ENCODE measurements at regions not wholly inside any gene's neighbourhood (a gene's known extent, or its start where the extent isn't known, plus 50 kb on each side); places are given as distances from the start of the nearest gene placed in this dataset.
"Not testable (repeated sequence)": the region's sequence is repeated elsewhere in the genome, so short reads cannot be mapped to it uniquely, and the experiment has no call there.

DNA sequence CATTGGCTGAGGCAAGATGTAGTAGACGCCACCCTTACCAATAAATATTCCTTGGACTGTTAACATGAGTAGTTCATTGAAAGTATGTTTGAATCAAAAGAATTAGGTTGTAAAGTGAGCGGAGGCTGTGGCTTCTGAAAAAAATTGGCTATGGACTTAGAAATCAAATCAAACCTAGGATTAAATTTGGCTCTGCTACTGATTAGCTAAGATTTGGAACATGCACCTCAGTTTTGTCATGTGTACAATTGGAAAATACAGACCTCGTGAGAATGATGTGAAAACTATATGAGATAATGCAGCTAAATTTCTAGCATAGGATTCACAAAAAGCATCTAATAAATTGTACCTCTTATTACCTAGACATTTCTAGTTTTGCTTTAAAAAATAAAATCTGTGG, 85.3 kb upstream of the USP25 start:
- DNase-seq (ENCODE audit: insufficient read length) (no peak), FAIRE-seq (no peak)
- TF ChIP-seq POLR2A (IDR thresholded peaks at IDR 0.05; ENCODE audit: low read depth, low read length): no peak
- no peak for TF ChIP-seq POLR2AphosphoS5 (IDR thresholded peaks at IDR 0.05; ENCODE audit: low read depth, low read length)
- no peak for TF ChIP-seq TAF1 (IDR thresholded peaks at IDR 0.05; ENCODE audit: borderline replicate concordance, low read depth, low read length)

- DNase-seq (ENCODE audit: insufficient read length): no peak
- no peak for FAIRE-seq
- TF ChIP-seq POLR2A (IDR thresholded peaks at IDR 0.05; ENCODE audit: low read depth, low read length): no peak
- no peak for TF ChIP-seq TAF1 (IDR thresholded peaks at IDR 0.05; ENCODE audit: borderline replicate concordance, low read depth, low read length)
- TF ChIP-seq POLR2AphosphoS5 (IDR thresholded peaks at IDR 0.05; ENCODE audit: low read depth, low read length): no peak
Observed at GRCh38 chr21:15645830-15646229, 84.0 kb upstream of the USP25 start.

DNA sequence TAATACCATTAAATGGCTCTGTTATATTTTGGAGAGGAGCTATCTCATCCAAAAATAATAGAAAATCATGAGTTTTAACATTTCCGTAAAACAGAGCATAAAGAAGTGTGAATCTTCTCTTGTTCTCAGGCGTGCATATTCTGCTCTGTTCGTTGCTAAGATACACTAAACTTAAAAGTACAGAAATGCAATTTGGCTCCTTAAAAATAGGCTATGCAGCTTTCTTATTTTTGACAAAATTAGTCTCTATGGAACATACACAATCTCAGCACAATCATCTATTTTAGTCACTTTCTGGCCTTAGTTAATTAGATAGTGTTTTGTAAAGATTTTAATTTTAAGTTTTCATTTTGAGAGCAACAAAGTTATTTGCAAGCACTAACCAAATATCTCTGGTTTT, 79.0 kb upstream of the USP25 start:
- TF ChIP-seq POLR2AphosphoS5 (IDR thresholded peaks at IDR 0.05; ENCODE audit: low read depth, low read length) (no peak), TAF1 (IDR thresholded peaks at IDR 0.05; ENCODE audit: borderline replicate concordance, low read depth, low read length) (no peak), POLR2A (IDR thresholded peaks at IDR 0.05; ENCODE audit: low read depth, low read length) (no peak)
- FAIRE-seq (no peak), DNase-seq (ENCODE audit: insufficient read length) (no peak)

DNA sequence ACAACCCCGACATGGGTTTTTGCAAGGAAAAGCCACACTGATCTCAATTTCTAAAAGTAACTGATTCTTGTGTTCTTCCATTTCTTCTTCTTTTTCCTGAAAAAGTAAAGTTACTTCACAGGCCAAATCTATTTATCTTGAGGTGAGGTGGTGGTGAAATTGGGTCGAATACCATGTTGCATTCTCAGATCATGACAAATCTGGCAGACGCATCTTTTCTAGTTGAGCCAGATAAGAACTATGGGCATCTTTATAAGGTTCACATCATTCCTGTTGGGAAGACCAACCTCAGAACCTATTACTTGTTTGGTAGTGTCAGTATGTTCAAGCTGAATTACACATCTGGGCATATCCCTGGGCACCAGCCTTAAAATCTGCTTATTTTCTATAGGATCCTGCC, 78.6 kb upstream of the USP25 start:
- DNase-seq (ENCODE audit: insufficient read length): no peak
- FAIRE-seq: no peak
- TF ChIP-seq POLR2AphosphoS5 (IDR thresholded peaks at IDR 0.05; ENCODE audit: low read depth, low read length) (no peak), POLR2A (IDR thresholded peaks at IDR 0.05; ENCODE audit: low read depth, low read length) (no peak), TAF1 (IDR thresholded peaks at IDR 0.05; ENCODE audit: borderline replicate concordance, low read depth, low read length) (no peak)

DNA sequence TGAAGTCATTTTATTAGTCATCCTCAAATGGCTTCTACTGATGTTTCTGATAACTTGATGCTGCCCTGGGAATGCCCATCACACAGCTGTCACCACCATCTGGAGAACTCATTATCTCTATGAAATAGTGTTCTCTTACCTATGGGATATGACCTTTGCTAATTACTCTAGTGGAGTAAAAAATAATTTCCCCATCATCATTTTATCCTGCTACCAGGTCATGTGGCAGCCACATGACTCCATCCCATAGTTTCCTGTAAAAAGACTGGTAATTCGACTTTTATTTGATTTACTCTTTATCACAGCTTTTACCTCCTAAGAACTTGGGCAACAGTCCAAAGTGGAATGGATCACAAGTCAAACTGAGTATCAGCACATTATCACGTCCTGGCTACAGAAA, 76.1 kb upstream of the USP25 start:
- TF ChIP-seq POLR2A (IDR thresholded peaks at IDR 0.05; ENCODE audit: low read depth, low read length) (no peak), POLR2AphosphoS5 (IDR thresholded peaks at IDR 0.05; ENCODE audit: low read depth, low read length) (no peak), TAF1 (IDR thresholded peaks at IDR 0.05; ENCODE audit: borderline replicate concordance, low read depth, low read length) (no peak)
- DNase-seq (ENCODE audit: insufficient read length) (no peak), FAIRE-seq (no peak)

GRCh38 chr21:15654171-15654570, 75.6 kb upstream of the USP25 start:
- DNase-seq (ENCODE audit: insufficient read length): no peak
- no peak for FAIRE-seq

GRCh38 chr21:15659753-15660422, 69.9 kb upstream of the USP25 start:
- TF ChIP-seq POLR2A (IDR thresholded peaks at IDR 0.05; ENCODE audit: low read depth, low read length) (no peak), POLR2AphosphoS5 (IDR thresholded peaks at IDR 0.05; ENCODE audit: low read depth, low read length) (no peak), TAF1 (IDR thresholded peaks at IDR 0.05; ENCODE audit: borderline replicate concordance, low read depth, low read length) (no peak)
- no peak for DNase-seq (ENCODE audit: insufficient read length)
- FAIRE-seq: no peak

More at GRCh38 chr21:15654171-15654570, 75.6 kb upstream of the USP25 start:
- TF ChIP-seq POLR2AphosphoS5 (IDR thresholded peaks at IDR 0.05; ENCODE audit: low read depth, low read length) (no peak), POLR2A (IDR thresholded peaks at IDR 0.05; ENCODE audit: low read depth, low read length) (no peak), TAF1 (IDR thresholded peaks at IDR 0.05; ENCODE audit: borderline replicate concordance, low read depth, low read length) (no peak)

GRCh38 chr21:15660423-15660804, 69.4 kb upstream of the USP25 start:
- no peak for TF ChIP-seq TAF1 (IDR thresholded peaks at IDR 0.05; ENCODE audit: borderline replicate concordance, low read depth, low read length)
- no peak for TF ChIP-seq POLR2AphosphoS5 (IDR thresholded peaks at IDR 0.05; ENCODE audit: low read depth, low read length)
- no peak for TF ChIP-seq POLR2A (IDR thresholded peaks at IDR 0.05; ENCODE audit: low read depth, low read length)
- FAIRE-seq (no peak), DNase-seq (ENCODE audit: insufficient read length) (no peak)

DNA sequence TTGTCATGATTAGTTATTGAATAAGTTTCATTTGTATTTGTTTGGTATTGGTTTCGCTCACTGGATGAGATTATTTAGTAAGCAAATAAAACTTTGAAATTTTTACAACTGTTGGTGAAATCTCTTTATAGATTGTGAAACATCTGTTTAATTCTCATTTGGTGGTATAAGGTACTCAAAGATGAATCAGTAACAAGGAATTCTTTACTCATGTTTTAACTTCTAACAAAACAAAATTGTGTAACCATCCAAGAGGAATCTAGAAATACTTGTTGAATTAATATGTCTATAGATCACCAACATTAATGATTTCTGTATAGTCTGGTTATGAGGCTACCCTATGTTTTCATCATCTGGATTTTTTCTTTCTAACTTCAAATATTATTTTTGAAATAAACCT, 62.8 kb upstream of the USP25 start:
- no peak for TF ChIP-seq TAF1 (IDR thresholded peaks at IDR 0.05; ENCODE audit: borderline replicate concordance, low read depth, low read length)
- TF ChIP-seq POLR2AphosphoS5 (IDR thresholded peaks at IDR 0.05; ENCODE audit: low read depth, low read length): no peak
- TF ChIP-seq POLR2A (IDR thresholded peaks at IDR 0.05; ENCODE audit: low read depth, low read length): no peak
- DNase-seq (ENCODE audit: insufficient read length): no peak
- FAIRE-seq: no peak

GRCh38 chr21:15667819-15668218, 62.0 kb upstream of the USP25 start:
- FAIRE-seq (no peak), DNase-seq (ENCODE audit: insufficient read length) (no peak)
- TF ChIP-seq POLR2AphosphoS5 (IDR thresholded peaks at IDR 0.05; ENCODE audit: low read depth, low read length) (no peak), TAF1 (IDR thresholded peaks at IDR 0.05; ENCODE audit: borderline replicate concordance, low read depth, low read length) (no peak), POLR2A (IDR thresholded peaks at IDR 0.05; ENCODE audit: low read depth, low read length) (no peak)

- DNase-seq (ENCODE audit: insufficient read length) (no peak), FAIRE-seq (no peak)
- no peak for TF ChIP-seq POLR2A (IDR thresholded peaks at IDR 0.05; ENCODE audit: low read depth, low read length)
- TF ChIP-seq POLR2AphosphoS5 (IDR thresholded peaks at IDR 0.05; ENCODE audit: low read depth, low read length): no peak
- TF ChIP-seq TAF1 (IDR thresholded peaks at IDR 0.05; ENCODE audit: borderline replicate concordance, low read depth, low read length): no peak
Observed at GRCh38 chr21:15669247-15669646, 60.5 kb upstream of the USP25 start.

- no peak for TF ChIP-seq TAF1 (IDR thresholded peaks at IDR 0.05; ENCODE audit: borderline replicate concordance, low read depth, low read length)
- no peak for DNase-seq (ENCODE audit: insufficient read length)
- no peak for FAIRE-seq
Observed at GRCh38 chr21:15671188-15671587, 58.6 kb upstream of the USP25 start.

- not testable (repeated sequence) for DNase-seq (ENCODE audit: insufficient read length); FAIRE-seq
Observed at GRCh38 chr21:15672578-15672977, 57.2 kb upstream of the USP25 start.

Data from GM12892 (cell line).